ENCODE measurements at regions not wholly inside any gene's neighbourhood (a gene's known extent, or its start where the extent isn't known, plus 50 kb on each side); places are given as distances from the start of the nearest gene placed in this dataset.

- no peak overlapping the region for H2BK20ac ChIP-seq (ENCODE audit: low read depth, low read length)
- no peaks in the 10 kb centered on the region for H3K79me1 ChIP-seq (ENCODE audit: low read depth in 1 of 2, low read length in 2 of 2)
- no peaks in the 10 kb centered on the region for H3K36me3 ChIP-seq (ENCODE audit: control insufficient read depth, insufficient read depth, low read length)
- no peak overlapping the region for H2BK15ac ChIP-seq (ENCODE audit: low read depth, low read length)
- no peak overlapping the region for H4K8ac ChIP-seq (ENCODE audit: low read depth in 2 of 2, low read length in 2 of 2)
- no peaks in the 10 kb centered on the region for H4K20me1 ChIP-seq (ENCODE audit: insufficient read depth, low read length)
- H2BK120ac ChIP-seq (ENCODE audit: low read depth, low read length), result no peak overlapping the region
- no peak overlapping the region for H2AFZ ChIP-seq (replicated peaks; ENCODE audit: low read length, poor library complexity)
- peaks cover 42% of the 10 kb centered on the region for H3K9me3 ChIP-seq (ENCODE audit: control insufficient read depth, insufficient read depth, low read length)
- H3K9ac ChIP-seq (ENCODE audit: low read depth, low read length), result no peak overlapping the region
- no peak overlapping the region for H3K4me2 ChIP-seq (ENCODE audit: low read depth, low read length)
- H2AK9ac ChIP-seq (replicated peaks; ENCODE audit: low read depth, low read length, poor library complexity), result no peak overlapping the region
- H2AK5ac ChIP-seq (ENCODE audit: low read depth, low read length), result no peak overlapping the region
- H3K4me1 ChIP-seq (ENCODE audit: control insufficient read depth, insufficient read depth, low read length), result no peaks in the 10 kb centered on the region
- H3K4me3 ChIP-seq (ENCODE audit: insufficient read depth, low read depth, low read length), result no peak overlapping the region
- no peak overlapping the region for H4K91ac ChIP-seq (ENCODE audit: insufficient read depth, low read depth, low read length)
- H3K56ac ChIP-seq (ENCODE audit: extremely low read depth, insufficient read depth, low read length), result no peak overlapping the region
- ATAC-seq (ENCODE audit: low read depth) (no peak), DNase-seq (no peak)
- POLR2A ChIA-PET (ENCODE audit: unreplicated experiment), result no interaction called here
- H3K18ac ChIP-seq (ENCODE audit: low read depth, low read length), result no peak overlapping the region
- H3K4ac ChIP-seq (ENCODE audit: low read depth, low read length), result no peak overlapping the region
- WGBS, 2 experiments (ENCODE audit: extremely low coverage in 2 of 2, insufficient read length in 1 of 2), result no CpG with 5 or more reads among the region's 4 CpGs
- H3K27me3 ChIP-seq (ENCODE audit: control insufficient read depth, insufficient read depth, low read length), result no peaks in the 10 kb centered on the region
- BruUV-seq (replicated peaks), result no TSS peak
- TF ChIP-seq SMC3 (IDR thresholded peaks at IDR 0.05; ENCODE audit: low read depth, low read length) (no peak), RAD21 (IDR thresholded peaks at IDR 0.05; ENCODE audit: low read length) (no peak), NFE2L2 (IDR thresholded peaks at IDR 0.05; ENCODE audit: low read depth, low read length) (no peak), RFX5 (IDR thresholded peaks at IDR 0.05; ENCODE audit: low read depth, low read length) (no peak), ELK1 (IDR thresholded peaks at IDR 0.05; ENCODE audit: borderline replicate concordance, low read depth, low read length) (no peak)
- H3K9me1 ChIP-seq (ENCODE audit: insufficient read depth, low read length), result no peaks in the 10 kb centered on the region
- dilution Hi-C loops (cut with HindIII; ENCODE audit: low sequenced_read_pairs, unreplicated experiment) (no loop called here), in situ Hi-C loops (cut with MboI; ENCODE audit: low sequenced_read_pairs) (no loop called here), intact Hi-C loops (cut with micrococcal nuclease) (no loop called here)
- CTCF ChIA-PET, result no interaction called here
- H4K5ac ChIP-seq (ENCODE audit: low read depth, low read length), result no peak overlapping the region
- H3K14ac ChIP-seq (replicated peaks; ENCODE audit: low read depth, low read length), result no peak overlapping the region
- H3K23ac ChIP-seq (ENCODE audit: low read depth, low read length), result no peak overlapping the region
- no peak overlapping the region for H2BK5ac ChIP-seq (ENCODE audit: low read depth, low read length, poor library complexity, severe bottlenecking)
- no peak overlapping the region for H3K27ac ChIP-seq (ENCODE audit: insufficient read depth, low read length)
Measured at GRCh38 chr7:156192921-156193320, 380.7 kb upstream of the SHH start.
